GM19372 (cell line): ENCODE measurements at regions not wholly inside any gene's neighbourhood (a gene's known extent, or its start where the extent isn't known, plus 50 kb on each side); places are given as distances from the start of the nearest gene placed in this dataset.
"Not testable (repeated sequence)": the region's sequence is repeated elsewhere in the genome, so short reads cannot be mapped to it uniquely, and the experiment has no call there.

Experiments
- ATAC-seq: cut with Tn5 transposase; IDR thresholded peaks from one replicate; pipeline ENCODE4 v1.9.1; 2021; ENCODE audit warnings: mild to moderate bottlenecking, low read depth, moderate library complexity; ENCODE audit not compliant: unreplicated experiment

DNA sequence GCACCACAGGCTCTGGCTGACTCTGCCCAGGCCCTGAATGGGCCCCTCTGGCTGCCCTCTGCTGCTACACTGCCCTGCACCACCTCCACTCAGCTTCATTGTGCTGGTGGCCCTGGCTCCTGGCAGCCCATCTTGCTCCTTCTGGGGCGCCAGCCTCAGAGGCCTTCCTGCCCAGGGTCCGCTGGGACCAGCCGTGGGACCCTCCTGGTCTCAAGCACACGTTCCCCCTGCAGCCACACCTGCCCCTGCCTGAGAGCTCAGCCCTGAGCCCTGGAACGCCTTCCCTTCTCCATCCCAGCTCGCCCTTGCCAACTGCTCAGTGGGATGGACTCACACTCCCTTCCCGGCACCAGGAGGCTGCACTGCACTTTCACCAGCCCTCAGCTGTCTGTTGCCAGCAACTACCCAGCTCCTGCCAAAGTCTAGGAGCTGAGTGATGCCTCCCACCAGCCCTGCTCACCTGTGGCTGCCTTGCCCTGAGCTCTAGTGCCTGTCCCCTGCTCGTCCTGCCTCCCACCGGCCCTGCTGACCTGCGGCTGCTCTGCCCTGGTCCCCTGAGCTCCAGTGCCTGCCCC, 217.9 kb downstream of the TMEM121 start:
- ATAC-seq, result not testable (repeated sequence)

DNA sequence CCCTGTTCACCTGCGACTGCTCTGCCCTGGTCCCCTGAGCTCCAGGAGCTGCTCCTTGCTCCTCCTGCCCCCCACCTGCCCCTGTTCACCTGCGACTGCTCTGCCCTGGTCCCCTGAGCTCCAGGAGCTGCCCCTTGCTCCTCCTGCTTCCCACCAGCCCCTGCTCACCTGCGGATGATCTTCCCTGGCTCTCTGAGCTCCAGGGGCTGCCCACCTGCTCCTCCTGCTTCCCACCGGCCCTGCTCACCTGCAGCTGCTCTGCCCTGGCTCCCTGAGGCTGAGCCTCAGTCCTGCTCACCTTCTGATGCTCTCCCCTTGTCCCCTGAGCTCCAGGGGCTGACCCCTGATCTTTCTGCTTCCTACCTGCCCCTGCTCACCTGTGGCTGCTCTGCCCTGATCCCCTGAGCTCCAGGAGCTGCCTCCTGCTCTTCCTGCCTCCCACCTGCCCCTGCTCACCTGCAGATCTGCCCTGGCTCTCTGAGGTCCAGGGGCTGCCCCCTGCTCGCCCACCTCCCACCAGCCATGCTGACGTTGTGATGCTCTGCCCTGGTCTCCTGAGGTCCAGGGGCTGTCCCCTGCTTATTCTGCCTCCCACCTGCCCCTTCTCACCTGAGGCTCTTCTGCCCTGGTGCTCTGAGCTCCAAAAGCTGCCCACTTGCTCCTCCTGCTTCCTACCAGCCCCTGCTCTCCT, 219.2 kb downstream of the TMEM121 start:
- ATAC-seq, result no peak

DNA sequence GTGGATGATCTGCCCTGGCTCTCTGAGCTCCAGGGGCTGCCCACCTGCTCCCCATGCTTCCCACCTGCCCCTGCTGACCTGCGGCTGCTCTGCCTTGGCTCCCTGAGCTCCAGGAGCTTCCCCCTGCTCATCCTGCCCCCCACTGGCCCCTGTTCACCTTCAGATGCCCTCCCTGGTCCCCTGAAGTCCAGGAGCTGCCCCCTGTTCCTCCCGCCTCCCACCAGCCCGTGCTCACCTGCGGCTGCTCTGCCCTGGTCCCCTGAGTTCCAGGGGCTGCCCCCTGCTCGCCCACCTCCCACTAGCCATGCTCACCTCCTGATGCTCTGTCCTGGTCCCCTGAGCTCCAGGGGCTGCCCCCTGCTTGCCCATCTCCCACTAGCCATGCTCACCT, 219.7 kb downstream of the TMEM121 start:
- no peak for ATAC-seq

DNA sequence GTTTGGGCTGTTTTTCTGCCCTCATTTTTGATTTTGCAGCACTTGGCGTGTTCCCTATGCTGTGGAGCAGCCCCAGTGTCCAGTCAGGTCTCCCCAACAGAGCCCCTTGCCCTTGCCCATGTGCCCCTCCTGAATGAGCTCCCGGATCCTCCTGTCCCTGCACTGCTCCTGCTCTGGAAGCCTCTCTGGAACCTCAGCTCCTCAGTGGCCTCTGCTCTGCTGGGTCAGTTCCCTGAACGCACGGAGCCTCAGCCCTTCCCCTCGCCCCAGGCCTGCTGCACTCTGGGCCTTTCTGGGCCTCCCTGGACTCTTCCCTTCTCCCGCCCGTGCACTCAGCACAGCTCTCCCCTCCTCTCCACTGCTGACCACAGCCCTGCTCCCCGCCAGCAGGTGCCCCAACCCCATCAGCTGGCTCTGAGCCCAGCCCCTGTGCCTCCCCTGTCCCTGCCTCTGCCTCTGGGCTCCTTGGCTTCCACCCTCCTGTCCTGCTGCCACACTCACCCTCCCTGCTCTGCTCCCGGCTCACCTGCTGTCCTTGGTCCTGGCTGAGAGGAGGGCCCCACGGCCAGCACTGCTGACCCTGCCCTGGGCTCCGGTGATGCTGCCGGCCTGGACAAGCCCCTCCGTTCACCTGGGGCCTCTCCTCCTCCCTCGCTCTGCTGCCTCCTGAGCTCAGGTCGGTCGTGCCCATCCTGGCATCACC, 220.6 kb downstream of the TMEM121 start:
- ATAC-seq, result not testable (repeated sequence)

DNA sequence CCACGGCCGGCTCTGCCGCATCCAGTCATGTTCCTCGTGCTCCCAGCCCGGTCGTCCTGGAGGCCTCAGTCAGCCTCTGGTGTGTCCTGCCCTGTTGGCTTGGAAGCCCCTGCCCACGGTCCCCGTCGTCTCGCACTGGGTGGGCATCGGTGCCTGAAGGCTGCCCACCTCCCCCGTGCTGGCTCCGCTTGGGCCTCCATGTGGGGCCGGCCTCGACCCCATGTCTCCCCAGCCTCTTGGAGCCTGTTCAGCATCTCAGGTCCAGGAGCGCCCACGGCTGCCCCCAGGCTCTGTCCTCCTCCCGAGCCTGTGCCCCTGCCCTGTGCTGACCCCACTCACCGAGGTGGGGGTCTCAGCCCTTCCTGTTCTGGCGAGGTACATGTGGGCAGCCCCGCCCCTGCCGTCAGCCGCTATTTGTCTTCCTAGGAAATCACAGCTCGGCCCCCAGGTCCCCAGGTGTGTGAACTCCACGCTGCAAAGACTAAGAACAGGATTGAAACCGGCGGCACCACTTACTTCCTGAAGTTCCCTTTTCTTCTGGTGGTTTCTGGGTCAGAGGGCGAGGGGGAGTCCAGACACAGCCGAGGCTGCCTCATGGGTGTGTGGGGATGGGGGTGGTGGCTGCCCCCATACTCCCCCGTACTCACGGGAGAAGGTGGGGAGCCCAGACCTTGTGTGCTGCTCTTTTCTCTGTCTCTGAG, 221.3 kb downstream of the TMEM121 start:
- ATAC-seq, result not testable (repeated sequence)

DNA sequence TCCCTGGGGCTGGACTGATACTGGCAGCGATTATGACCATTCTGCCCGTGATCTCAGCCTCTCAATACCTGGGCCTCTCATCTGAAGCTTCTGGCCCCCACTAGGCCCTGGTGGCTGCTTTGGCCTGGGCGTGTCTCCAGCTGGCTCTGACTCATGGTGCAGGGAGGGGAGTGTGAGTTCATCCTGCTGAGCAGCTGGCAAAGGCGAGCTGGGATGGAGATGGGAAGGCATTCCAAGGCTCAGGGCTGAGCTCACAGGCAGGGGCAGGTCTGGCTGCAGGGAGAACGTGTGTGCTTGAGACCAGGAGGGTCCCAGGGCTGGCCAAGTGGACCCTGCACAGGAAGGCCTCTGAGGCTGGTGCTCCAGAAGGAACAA, 221.8 kb downstream of the TMEM121 start:
- ATAC-seq, result no peak

DNA sequence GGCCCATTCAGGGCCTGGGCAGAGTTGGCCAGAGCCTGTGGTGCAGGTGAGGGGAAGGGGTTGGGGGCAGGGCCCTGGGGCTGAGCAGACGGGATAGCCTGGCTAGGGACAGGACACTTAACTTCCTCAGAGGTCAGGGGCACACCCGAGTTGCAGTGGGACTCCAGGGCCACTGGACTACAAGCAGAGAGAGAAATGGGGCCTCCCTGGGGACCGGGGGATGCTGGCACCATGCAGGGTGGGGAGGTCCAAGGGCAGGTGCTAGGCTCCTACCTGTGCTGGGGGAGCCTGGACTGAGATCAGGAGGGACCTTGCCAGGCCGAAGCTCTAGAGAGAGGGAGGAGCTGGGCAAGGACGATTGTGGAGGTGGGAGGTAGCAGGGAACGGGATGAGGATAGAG, 222.3 kb downstream of the TMEM121 start:
- ATAC-seq, result not testable (repeated sequence)

DNA sequence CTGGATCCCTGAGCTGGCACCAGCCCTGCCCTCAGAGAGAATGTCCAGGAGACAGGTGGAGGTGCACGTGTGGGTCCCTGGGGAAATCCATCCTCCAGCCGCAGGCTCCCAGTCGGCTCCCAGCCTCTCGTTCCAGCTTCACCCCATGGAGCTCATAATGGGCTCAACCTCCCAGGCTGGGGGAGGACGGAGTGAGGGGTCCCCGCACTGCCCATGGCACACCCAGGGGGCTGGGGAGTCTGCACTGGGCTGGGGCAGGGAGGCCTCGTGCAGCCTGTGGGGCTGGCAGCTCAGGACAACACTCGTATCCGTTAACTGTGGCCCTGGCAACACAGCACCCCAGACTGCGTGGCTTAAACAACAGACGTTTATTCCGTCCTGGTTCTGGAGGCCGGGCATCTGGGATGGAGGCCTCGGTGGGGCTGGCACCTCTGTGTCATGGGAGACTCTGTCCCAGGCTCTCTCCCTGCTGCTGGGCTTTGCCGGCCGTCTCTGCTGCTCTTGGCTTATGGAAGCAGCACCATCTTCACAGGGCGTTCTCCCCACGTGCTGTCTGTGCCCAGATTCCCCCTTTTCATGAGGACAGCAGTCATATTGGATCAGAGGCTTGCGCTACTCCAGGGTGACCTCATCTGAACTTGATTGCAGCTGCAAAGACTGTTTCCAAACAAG, 223.6 kb downstream of the TMEM121 start:
- not testable (repeated sequence) for ATAC-seq

DNA sequence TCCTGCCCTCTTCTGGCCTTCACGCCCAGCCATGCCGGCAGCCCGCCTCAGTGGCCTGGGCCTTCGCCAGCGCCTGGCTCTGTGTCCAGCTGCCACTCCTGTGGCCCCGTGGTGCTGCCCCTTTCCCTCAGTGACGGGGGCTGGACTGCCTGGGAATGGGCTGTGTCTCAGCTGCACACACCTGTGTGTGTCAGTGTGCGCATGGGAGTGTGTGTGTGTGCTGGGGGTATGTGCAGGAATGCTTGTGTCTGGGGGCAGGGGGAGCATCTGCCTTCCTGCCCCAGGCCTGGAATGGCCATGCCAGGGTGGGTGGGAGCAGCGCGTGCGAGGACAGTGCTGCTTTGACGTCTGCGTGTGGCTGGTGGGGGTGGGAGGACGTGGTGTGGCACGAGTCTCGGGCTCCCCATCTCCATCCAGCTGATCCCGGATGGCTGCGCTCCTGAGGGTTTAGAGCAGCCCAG, 224.9 kb downstream of the TMEM121 start:
- not testable (repeated sequence) for ATAC-seq

DNA sequence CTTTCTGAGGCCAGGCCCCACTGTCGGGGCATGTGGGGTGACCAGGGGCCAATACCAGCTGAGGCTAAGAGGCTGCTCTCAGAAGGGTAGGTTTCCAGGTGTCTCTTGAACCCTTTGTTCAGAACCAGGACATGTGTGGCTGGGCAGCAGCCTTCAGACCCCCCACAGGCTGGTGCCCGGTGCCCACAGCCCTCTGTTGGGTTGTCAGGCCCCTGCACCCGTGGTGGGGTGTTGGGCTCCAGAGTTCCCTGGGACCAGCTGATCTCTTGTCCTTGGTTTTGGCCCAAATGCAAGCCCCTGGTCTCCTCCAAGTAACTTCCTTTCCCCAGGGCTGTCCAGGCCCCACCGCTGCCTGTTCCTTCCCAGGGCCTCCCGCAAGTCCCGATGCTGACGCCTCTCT, 226.0 kb downstream of the TMEM121 start:
- ATAC-seq, result not testable (repeated sequence)

DNA sequence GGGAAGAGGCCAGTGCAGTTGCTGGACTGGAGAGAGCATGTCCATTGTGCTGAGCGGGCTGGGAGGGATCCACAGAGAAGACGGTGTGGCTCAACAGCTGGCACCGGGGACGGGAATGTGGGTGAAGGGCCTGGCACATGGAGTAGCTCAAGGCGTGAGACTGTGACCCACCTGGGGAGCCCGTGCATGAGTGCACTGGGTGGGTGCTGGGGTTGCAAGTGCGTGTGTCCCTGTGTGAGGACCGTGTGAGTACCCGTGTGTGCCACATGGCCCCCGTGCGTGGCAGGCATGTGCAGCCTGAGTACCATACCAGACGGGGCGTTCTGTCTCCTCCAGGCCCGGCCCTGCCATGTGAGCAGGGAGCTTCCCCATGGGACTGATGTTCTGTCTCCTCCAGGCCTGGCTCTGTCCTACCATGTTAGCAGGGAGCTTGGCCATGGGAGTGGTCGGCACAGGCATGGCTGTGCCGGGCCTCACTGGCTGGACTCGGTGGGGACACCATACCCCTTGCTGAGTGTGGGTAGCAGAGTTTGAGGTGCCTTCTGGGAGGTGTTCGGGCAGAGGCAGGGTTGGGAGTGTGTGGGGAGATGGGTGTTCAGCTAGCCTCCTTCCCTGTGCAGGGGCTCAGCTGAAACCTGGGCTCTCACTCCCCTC, 234.4 kb downstream of the TMEM121 start:
- no peak for ATAC-seq

DNA sequence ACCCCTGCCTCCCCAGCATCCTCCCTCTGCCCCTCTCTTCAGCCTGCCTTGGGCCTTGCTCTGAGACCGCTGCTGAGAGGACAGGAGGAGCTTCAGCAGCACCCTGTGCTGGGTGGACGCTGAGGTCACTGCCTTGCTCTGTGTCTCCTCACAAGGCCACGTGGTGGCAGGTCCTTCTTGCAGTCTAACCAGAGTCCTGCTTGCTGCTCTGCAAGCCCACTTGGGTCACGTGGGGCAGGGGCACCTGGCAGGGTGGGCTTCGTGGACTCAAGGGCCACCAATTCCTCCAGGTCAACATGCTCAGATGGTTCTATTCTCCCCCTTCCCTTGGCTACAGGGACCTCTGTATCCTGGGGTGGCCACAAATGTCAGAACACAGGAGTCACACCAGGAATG, 235.0 kb downstream of the TMEM121 start:
- ATAC-seq, result not testable (repeated sequence)

DNA sequence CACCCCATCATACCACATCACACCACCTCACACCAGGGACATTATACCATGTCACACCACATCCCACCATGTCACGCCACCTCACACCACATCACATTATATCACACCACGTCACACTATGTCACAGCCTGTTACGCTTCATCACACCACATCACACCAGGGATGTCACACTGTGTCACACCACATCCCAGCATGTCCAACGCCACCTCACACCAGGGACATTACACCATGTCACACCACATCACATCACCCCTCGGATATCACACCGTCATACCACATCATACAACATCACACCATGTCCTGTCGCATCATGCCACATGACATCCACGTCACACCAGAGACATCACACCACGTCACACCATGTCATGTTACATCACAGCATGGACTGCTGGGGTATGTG, 235.5 kb downstream of the TMEM121 start:
- no peak for ATAC-seq

DNA sequence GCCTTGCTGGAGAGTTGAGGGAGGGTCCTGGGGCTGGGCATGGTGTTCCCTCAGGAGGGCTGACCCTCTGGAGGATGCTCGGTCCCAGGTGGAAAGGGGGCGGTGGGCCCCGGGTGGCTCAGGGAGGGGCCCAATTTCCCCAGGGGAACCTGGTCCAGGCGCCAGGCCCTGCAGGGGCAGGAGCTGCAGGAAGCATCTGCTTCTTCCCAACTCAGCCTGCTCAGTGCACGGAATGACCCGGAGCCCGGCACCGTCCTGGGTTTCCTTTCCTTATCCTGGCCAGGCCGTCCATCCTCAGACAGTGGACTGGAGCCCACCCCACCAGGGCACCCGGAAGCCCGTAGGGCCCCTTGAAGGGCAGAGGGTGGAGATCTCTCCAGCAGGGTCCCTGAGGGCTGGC, 235.9 kb downstream of the TMEM121 start:
- not testable (repeated sequence) for ATAC-seq

DNA sequence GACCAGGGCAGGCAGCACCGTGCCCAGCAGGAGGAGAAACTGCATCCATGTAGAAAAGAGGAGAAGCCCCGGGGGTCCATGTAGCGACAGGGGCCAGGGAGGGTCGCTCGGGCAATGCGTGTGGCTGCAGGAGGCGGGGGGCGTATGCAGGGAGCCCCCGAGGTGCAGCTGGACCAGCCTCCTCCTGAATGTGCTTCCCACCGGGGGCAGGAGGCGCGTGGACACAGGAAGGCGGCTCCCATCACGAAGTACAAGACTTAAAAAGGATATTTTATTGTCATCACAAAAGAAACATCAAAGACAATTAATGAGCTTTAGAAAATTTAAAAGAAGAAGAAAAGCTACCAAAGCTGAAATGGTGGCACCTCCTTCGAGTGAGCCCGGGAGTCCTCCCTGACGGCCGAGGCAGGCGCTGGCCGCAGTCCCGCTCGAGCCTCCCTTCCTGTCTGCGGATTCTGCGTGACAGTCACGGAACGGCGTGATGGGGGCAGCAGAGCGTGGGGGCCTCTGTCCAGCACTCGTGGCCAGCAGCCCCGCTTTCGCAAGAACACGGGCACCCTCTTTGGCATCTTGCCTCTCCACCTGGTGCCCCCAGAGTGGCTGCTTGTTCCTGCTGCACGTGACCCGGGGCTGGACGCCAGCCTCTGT, 238.0 kb downstream of the TMEM121 start:
- not testable (repeated sequence) for ATAC-seq

DNA sequence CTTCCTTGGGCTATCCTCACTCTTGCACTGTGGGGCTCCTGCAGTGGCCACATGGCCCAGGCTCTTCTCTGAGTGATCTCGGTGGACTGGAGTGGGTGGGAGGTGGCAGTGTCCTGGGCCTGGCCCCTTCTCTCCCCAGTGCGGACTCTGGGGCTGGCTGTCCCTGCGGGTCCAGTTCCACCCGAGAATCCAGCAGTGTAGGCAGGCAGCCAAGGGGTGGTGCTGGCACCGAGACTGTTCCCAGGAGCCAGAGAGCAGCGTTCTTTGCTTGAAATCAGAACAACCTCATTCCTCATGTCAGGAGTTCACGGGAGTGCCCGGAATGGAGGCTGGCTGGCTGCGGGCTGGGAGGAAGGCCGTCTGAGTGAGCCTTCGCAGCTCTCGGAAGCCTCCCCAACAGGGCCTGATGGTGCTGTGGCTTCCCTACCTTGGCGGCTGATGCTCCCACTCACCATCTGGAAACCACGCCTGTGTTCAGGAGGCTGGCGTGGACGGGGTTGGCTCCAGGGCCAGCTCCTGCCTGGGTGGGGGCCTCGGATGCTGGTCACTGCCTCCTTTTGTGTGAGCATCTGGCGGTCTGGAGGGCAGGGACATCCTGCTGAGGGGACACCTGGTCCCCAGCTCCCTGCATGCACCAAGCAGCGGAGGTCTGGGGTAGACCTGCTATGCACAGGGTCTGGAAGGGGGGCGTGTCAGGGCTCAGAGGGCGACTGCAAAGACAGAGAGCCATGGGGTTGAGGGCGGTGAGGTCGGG, 238.9 kb downstream of the TMEM121 start:
- ATAC-seq, result not testable (repeated sequence)

DNA sequence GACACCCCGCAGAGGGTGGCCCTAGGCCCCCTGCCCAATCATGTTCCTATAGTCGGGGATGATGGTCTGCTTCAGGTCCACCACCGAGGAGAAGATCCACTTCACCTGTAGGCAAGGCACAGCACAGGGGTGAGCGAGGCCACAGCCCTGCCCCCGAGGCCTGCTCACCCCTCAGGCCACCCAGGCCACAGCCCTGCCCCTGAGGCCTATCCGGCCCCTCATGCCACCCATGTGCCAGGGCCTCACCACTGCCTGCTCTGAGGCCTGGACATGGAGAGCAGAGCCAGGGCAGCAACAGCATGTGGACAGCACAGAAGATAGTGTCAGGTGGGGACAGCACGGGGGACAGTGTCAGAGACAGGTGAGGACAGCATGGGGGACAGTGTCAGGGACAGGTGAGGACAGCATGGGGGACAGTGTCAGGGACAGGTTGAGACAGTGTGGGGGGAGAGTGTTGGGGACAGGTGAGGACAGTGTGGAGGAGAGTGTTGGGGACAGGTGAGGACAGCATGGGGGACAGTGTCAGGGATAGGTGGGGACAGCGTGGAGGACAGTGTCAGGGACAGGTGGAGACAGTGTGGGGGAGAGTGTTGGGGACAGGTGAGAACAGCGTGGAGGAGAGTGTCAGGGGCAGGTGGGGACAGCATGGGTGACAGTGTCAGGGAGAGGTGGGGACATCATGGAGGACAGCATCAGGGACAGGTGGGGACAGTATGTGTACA, 239.7 kb downstream of the TMEM121 start:
- no peak for ATAC-seq

DNA sequence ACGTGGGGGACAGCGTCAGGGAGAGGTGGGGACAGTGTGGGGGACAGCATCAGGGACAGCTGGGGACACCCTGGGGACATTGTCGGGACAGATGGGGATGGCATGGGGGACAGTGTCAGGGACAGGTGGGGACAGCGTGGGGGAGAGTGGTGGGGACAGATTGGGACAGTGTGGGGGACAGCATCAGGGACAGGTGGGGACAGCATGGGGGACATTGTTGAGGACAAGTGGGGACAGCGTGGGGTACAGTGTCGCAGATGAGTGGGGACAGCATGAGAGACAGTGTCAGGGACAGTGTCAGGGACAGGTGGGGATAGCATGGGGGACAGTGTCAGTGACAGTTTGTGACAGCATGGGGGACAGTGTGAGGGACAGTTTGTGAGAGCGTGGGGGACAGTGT, 240.9 kb downstream of the TMEM121 start:
- no peak for ATAC-seq
